Stomach (tissue), 8 donors: ENCODE measurements at regions not wholly inside any gene's neighbourhood (a gene's known extent, or its start where the extent isn't known, plus 50 kb on each side); places are given as distances from the start of the nearest gene placed in this dataset.

Experiments used
- DNase-seq, 2 donors: peaks; one replicate each; pipeline versions ENCODE4 v3.0.0 to v3.0.0-alpha.2; 2013 to 2019
- H3K27ac ChIP-seq, 5 donors: fragments of 200-600 bp in 4 of 5; sonication (generic) in 4 of 5; one replicate each; pipeline ENCODE4 v1.5.1; 2013 to 2019; ENCODE audit warnings: mild to moderate bottlenecking in 1 of 5, moderate library complexity in 1 of 5
- H3K27me3 ChIP-seq, 3 donors: fragments of 200-600 bp; sonication (generic); one replicate each; pipeline ENCODE4 v1.5.1; 2017 to 2019; ENCODE audit warnings: mixed run types in 1 of 3
- H3K36me3 ChIP-seq, 4 donors: fragments of 200-600 bp; sonication (generic); 1 replicate in 3 of 4; 2 replicates in 1 of 4; pipeline ENCODE4 v1.5.1; 2016 to 2019
- H3K4me1 ChIP-seq, 4 donors: fragments of 200-600 bp; sonication (generic); one replicate each; pipeline ENCODE4 v1.5.1; 2016 to 2019
- H3K4me3 ChIP-seq, 4 donors: fragments of 200-600 bp; sonication (generic) in 3 of 4; one replicate each; pipeline ENCODE4 v1.5.1; 2016 to 2019; ENCODE audit warnings: mild to moderate bottlenecking in 1 of 4
- H3K9me3 ChIP-seq, 4 donors: fragments of 200-600 bp; sonication (generic); one replicate each; pipeline ENCODE4 v1.5.1; 2016 to 2019
- EP300 ChIP-seq: sonication (generic); formaldehyde crosslinking; IDR thresholded peaks from one replicate; pipeline ENCODE4 v1.6.1; 2017; ENCODE audit warnings: antibody characterized with exemption
- POLR2A ChIP-seq, 4 donors: fragments of 450-650 bp; IDR thresholded peaks; one replicate each; pipeline ENCODE4 v1.6.1; 2016; ENCODE audit warnings: antibody characterized with exemption in 4 of 4, control low read depth in 2 of 4, mild to moderate bottlenecking in 1 of 4, moderate library complexity in 1 of 4
- POLR2AphosphoS5 ChIP-seq, 3 donors: sonication (generic); formaldehyde crosslinking; IDR thresholded peaks; one replicate each; pipeline ENCODE4 v1.6.1; 2016; ENCODE audit warnings: antibody characterized with exemption in 3 of 3
- WGBS, 5 donors: extraction: QIAGEN DNeasy Blood & Tissue Kit in 3 of 5; methylation state at CpG; one replicate each; pipeline versions ENCODE4 v1.1.5 to v1.1.7; 2013 to 2018; 5-methylcytosine and 5-hydroxymethylcytosine counted together
- intact Hi-C: fragments of 100-400 bp; cut with DNase I; formaldehyde crosslinking; loops from one replicate; pipeline ENCODE4 v1.15.1; 2023; ENCODE audit warnings: low total_unique reads
- TF ChIP-seq, protein P1 (sequence below), 7 experiments: fragments of 450-650 bp in 4 of 7; fragments of 200-600 bp in 3 of 7; sonication (generic) in 3 of 7; IDR thresholded peaks; one replicate each; pipeline ENCODE4 v1.5.1; 2016 to 2019; ENCODE audit warnings: antibody characterized with exemption in 7 of 7, control low read depth in 2 of 7, mild to moderate bottlenecking in 1 of 7
- donor health status: healthy with polysubstance abuse.
- donor health status: Bipolar disorder and iron deficiency.
- donor health status: healthy.

DNA sequence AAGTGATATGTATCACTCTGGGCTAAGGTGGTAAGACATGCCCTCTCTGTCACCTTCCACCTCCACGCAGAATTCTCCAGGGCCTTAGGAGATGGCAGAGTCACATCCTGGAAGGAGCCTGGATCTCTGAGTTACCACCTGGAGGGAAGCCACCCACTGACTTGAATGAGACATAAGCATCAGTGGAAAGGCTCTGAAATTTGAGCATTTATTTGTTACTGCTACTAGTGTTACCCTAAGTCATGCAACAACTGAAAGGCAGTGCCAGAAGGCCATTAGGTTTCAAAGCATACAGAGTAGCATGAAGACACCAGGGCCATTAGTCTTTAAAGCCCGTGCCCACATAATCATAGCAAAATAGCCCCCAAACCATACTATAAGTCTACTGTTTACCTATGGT lies 230.3 kb upstream of the IRF2BP2 start:
- H3K27ac ChIP-seq, result no peak overlapping the region
- no peak overlapping the region for H3K4me3 ChIP-seq
- no peaks in the 10 kb centered on the region for H3K9me3 ChIP-seq
- no peaks in the 10 kb centered on the region for H3K36me3 ChIP-seq
- no peaks in the 10 kb centered on the region for H3K27me3 ChIP-seq
- intact Hi-C loops, result no loop called here
- TF ChIP-seq POLR2AphosphoS5 (IDR thresholded peaks at IDR 0.05) (no peak), EP300 (no peak), POLR2A (IDR thresholded peaks at IDR 0.05) (no peak)
- TF ChIP-seq, protein P1, sequence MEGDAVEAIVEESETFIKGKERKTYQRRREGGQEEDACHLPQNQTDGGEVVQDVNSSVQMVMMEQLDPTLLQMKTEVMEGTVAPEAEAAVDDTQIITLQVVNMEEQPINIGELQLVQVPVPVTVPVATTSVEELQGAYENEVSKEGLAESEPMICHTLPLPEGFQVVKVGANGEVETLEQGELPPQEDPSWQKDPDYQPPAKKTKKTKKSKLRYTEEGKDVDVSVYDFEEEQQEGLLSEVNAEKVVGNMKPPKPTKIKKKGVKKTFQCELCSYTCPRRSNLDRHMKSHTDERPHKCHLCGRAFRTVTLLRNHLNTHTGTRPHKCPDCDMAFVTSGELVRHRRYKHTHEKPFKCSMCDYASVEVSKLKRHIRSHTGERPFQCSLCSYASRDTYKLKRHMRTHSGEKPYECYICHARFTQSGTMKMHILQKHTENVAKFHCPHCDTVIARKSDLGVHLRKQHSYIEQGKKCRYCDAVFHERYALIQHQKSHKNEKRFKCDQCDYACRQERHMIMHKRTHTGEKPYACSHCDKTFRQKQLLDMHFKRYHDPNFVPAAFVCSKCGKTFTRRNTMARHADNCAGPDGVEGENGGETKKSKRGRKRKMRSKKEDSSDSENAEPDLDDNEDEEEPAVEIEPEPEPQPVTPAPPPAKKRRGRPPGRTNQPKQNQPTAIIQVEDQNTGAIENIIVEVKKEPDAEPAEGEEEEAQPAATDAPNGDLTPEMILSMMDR (IDR thresholded peaks at IDR 0.05), result no peak
- peaks cover 2 to 49% (median 8%) of the 10 kb centered on the region in 4 donors for H3K4me1 ChIP-seq
- WGBS, 5 donors, result 84 to 94% (median 88%) methylated on average over 2 of the region's 2 CpGs
- DNase-seq, result no peak

- intact Hi-C loops, result no loop called here
- WGBS, 5 donors, result 81 to 100% (median 86%) methylated on average over 1 to 2 of the region's 2 CpGs
These were observed 229.7 kb upstream of the IRF2BP2 start for GRCh38 chr1:234839663-234840062.

DNA sequence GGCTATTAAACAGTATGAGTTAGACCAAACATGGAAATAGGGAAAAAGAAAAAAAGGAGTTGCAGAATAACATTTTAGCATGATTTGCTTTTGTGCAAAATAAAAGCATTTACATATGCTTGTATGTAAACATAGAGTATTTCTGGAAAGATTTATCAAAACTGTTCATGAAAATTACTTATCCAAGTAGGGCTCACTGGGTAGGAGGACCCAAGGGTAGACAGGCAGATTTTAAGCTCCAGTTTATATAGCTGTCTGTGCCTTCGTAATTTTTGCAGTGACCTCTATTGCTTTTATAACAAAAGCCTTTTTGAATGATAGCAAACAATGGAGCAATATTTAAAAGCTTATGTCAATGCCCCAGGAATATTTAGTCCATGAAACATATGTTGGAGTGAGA lies 228.8 kb upstream of the IRF2BP2 start:
- no peaks in the 10 kb centered on the region for H3K36me3 ChIP-seq
- H3K9me3 ChIP-seq, result no peaks in the 10 kb centered on the region
- H3K4me1 ChIP-seq, result peaks cover 0 to 34% (median 1%) of the 10 kb centered on the region in 4 donors
- no peak for TF ChIP-seq EP300
- TF ChIP-seq POLR2AphosphoS5 (IDR thresholded peaks at IDR 0.05), result no peak
- WGBS, 5 donors, result 44 to 68% (median 48%) methylated on average over 1 of the region's 1 CpG
- intact Hi-C loops, result no loop called here
- no peaks in the 10 kb centered on the region for H3K27me3 ChIP-seq
- no peak overlapping the region for H3K27ac ChIP-seq
- H3K4me3 ChIP-seq, result no peak overlapping the region
- DNase-seq, result no peak

More at GRCh38 chr1:234839663-234840062, 229.7 kb upstream of the IRF2BP2 start:
- H3K9me3 ChIP-seq, result no peaks in the 10 kb centered on the region
- no peaks in the 10 kb centered on the region for H3K27me3 ChIP-seq
- H3K36me3 ChIP-seq, result no peaks in the 10 kb centered on the region
- TF ChIP-seq POLR2AphosphoS5 (IDR thresholded peaks at IDR 0.05) (no peak), EP300 (no peak), POLR2A (IDR thresholded peaks at IDR 0.05) (no peak)
- TF ChIP-seq, protein P1 (IDR thresholded peaks at IDR 0.05), result no peak
- no peak overlapping the region for H3K4me3 ChIP-seq
- H3K4me1 ChIP-seq, result peaks cover 0 to 43% (median 3%) of the 10 kb centered on the region in 4 donors
- DNase-seq, result no peak
- no peak overlapping the region for H3K27ac ChIP-seq

- WGBS, 5 donors, result 100% methylated on average over 1 of the region's 1 CpG; no CpG with 5 or more reads in 4 of the 5 donors
These were observed 228.2 kb upstream of the IRF2BP2 start for GRCh38 chr1:234838182-234838581.

GRCh38 chr1:234837713-234838112 lies 227.7 kb upstream of the IRF2BP2 start:
- no peaks in the 10 kb centered on the region for H3K36me3 ChIP-seq
- TF ChIP-seq EP300, result no peak
- TF ChIP-seq POLR2AphosphoS5 (IDR thresholded peaks at IDR 0.05), result no peak
- TF ChIP-seq, protein P1 (IDR thresholded peaks at IDR 0.05), result no peak
- no peak for TF ChIP-seq POLR2A (IDR thresholded peaks at IDR 0.05)
- intact Hi-C loops, result no loop called here
- H3K27me3 ChIP-seq, result no peaks in the 10 kb centered on the region
- no peaks in the 10 kb centered on the region for H3K9me3 ChIP-seq
- no peak overlapping the region for H3K4me3 ChIP-seq
- no peak for DNase-seq
- H3K27ac ChIP-seq, result no peak overlapping the region
- H3K4me1 ChIP-seq, result peaks cover 0 to 23% (median 0%) of the 10 kb centered on the region in 4 donors

More at GRCh38 chr1:234838182-234838581, 228.2 kb upstream of the IRF2BP2 start:
- H3K36me3 ChIP-seq, result no peaks in the 10 kb centered on the region
- DNase-seq, result no peak
- H3K9me3 ChIP-seq, result no peaks in the 10 kb centered on the region
- intact Hi-C loops, result no loop called here
- H3K27me3 ChIP-seq, result no peaks in the 10 kb centered on the region
- TF ChIP-seq, protein P1 (IDR thresholded peaks at IDR 0.05), result no peak
- TF ChIP-seq POLR2AphosphoS5 (IDR thresholded peaks at IDR 0.05), result no peak
- no peak for TF ChIP-seq POLR2A (IDR thresholded peaks at IDR 0.05)
- TF ChIP-seq EP300, result no peak
- H3K27ac ChIP-seq, result no peak overlapping the region
- H3K4me3 ChIP-seq, result no peak overlapping the region
- H3K4me1 ChIP-seq, result peaks cover 0 to 28% (median 0%) of the 10 kb centered on the region in 4 donors
